ENCODE measurements at regions not wholly inside any gene's neighbourhood (a gene's known extent, or its start where the extent isn't known, plus 50 kb on each side); places are given as distances from the start of the nearest gene placed in this dataset.

- Histone ChIP-seq H3K4me1 (ENCODE audit: control insufficient read depth, low read depth, low read length) (peaks cover 13% of the 10 kb centered on the region), H3K27ac (ENCODE audit: low read length) (no peak overlapping the region), H3K9ac (ENCODE audit: low read length) (no peak overlapping the region), H3K27me3 (ENCODE audit: control insufficient read depth, insufficient read depth, low read length) (no peaks in the 10 kb centered on the region), H3K4me3 (ENCODE audit: low read length) (peak overlapping the region; percentile 3), H3K36me3 (ENCODE audit: control insufficient read depth, low read depth, low read length) (no peaks in the 10 kb centered on the region), H3K9me3 (ENCODE audit: control insufficient read depth, low read depth, low read length) (no peaks in the 10 kb centered on the region)
Measured at GRCh38 chr3:181464033-181464694, 247.6 kb upstream of the SOX2 start.

GRCh38 chr3:181461381-181461780, 250.3 kb upstream of the SOX2 start:
- H3K9ac ChIP-seq (ENCODE audit: low read length): no peak overlapping the region
- peaks cover 20% of the 10 kb centered on the region for H3K4me1 ChIP-seq (ENCODE audit: control insufficient read depth, low read depth, low read length)
- no peak overlapping the region for H3K4me3 ChIP-seq (ENCODE audit: low read length)
- no peak overlapping the region for H3K27ac ChIP-seq (ENCODE audit: low read length)
- no peaks in the 10 kb centered on the region for H3K27me3 ChIP-seq (ENCODE audit: control insufficient read depth, insufficient read depth, low read length)
- no peaks in the 10 kb centered on the region for H3K36me3 ChIP-seq (ENCODE audit: control insufficient read depth, low read depth, low read length)
- H3K9me3 ChIP-seq (ENCODE audit: control insufficient read depth, low read depth, low read length): no peaks in the 10 kb centered on the region

DNA sequence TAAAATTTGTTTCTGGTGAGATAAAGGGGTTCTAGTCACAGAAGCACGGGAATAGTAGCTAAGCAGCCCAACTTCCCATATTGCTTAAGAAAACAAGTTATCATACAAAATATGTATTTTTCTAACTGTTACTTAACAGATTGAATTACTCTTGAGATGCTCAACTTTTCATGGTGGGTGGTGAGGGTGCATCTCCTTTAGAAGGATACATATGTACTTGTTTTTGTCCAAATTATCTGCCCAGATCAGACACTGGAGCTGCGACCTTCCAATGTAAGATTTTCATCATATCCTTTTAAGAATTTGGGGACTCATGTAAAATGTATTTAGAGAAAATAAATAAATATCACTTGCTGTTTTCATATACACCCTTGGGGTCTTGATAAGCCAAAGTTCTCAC, 252.2 kb upstream of the SOX2 start:
- no peaks in the 10 kb centered on the region for H3K36me3 ChIP-seq (ENCODE audit: control insufficient read depth, low read depth, low read length)
- H3K9me3 ChIP-seq (ENCODE audit: control insufficient read depth, low read depth, low read length): no peaks in the 10 kb centered on the region
- peaks cover 28% of the 10 kb centered on the region for H3K4me1 ChIP-seq (ENCODE audit: control insufficient read depth, low read depth, low read length)
- no peak overlapping the region for H3K27ac ChIP-seq (ENCODE audit: low read length)
- H3K9ac ChIP-seq (ENCODE audit: low read length): no peak overlapping the region
- no peak overlapping the region for H3K4me3 ChIP-seq (ENCODE audit: low read length)
- H3K27me3 ChIP-seq (ENCODE audit: control insufficient read depth, insufficient read depth, low read length): no peaks in the 10 kb centered on the region

- no peak overlapping the region for H3K27ac ChIP-seq (ENCODE audit: low read length)
- no peak overlapping the region for H3K4me3 ChIP-seq (ENCODE audit: low read length)
- H3K27me3 ChIP-seq (ENCODE audit: control insufficient read depth, insufficient read depth, low read length): no peaks in the 10 kb centered on the region
- H3K9me3 ChIP-seq (ENCODE audit: control insufficient read depth, low read depth, low read length): no peaks in the 10 kb centered on the region
- peaks cover 22% of the 10 kb centered on the region for H3K4me1 ChIP-seq (ENCODE audit: control insufficient read depth, low read depth, low read length)
- H3K36me3 ChIP-seq (ENCODE audit: control insufficient read depth, low read depth, low read length): no peaks in the 10 kb centered on the region
- no peak overlapping the region for H3K9ac ChIP-seq (ENCODE audit: low read length)
Measured at GRCh38 chr3:181458857-181459256, 252.9 kb upstream of the SOX2 start.

DNA sequence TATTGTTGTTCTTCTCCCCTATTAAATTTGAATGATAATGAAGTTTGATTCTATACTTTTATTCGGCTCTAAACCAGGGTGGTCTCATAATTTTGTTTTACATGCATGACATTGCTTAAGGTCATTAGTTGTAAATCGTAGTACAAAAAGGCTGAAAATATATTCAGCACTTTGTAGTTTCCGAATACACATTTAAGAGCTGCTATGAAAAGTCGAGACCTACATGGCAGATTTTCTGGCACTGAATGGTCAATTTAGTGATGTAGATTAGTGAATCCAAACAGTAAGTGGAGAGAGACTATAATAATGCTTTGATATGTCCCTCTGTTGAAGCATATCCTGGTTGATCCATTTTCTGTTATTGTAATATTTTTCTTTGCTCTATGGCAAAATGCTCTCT, 254.0 kb upstream of the SOX2 start:
- no peaks in the 10 kb centered on the region for H3K36me3 ChIP-seq (ENCODE audit: control insufficient read depth, low read depth, low read length)
- no peak overlapping the region for H3K27ac ChIP-seq (ENCODE audit: low read length)
- H3K4me3 ChIP-seq (ENCODE audit: low read length): no peak overlapping the region
- H3K9ac ChIP-seq (ENCODE audit: low read length): no peak overlapping the region
- H3K27me3 ChIP-seq (ENCODE audit: control insufficient read depth, insufficient read depth, low read length): no peaks in the 10 kb centered on the region
- peaks cover 17% of the 10 kb centered on the region for H3K4me1 ChIP-seq (ENCODE audit: control insufficient read depth, low read depth, low read length)
- no peaks in the 10 kb centered on the region for H3K9me3 ChIP-seq (ENCODE audit: control insufficient read depth, low read depth, low read length)

GRCh38 chr3:181457190-181457589, 254.5 kb upstream of the SOX2 start:
- Histone ChIP-seq H3K36me3 (ENCODE audit: control insufficient read depth, low read depth, low read length) (no peaks in the 10 kb centered on the region), H3K27ac (ENCODE audit: low read length) (no peak overlapping the region), H3K9ac (ENCODE audit: low read length) (no peak overlapping the region), H3K4me1 (ENCODE audit: control insufficient read depth, low read depth, low read length) (peaks cover 17% of the 10 kb centered on the region), H3K27me3 (ENCODE audit: control insufficient read depth, insufficient read depth, low read length) (no peaks in the 10 kb centered on the region), H3K4me3 (ENCODE audit: low read length) (no peak overlapping the region), H3K9me3 (ENCODE audit: control insufficient read depth, low read depth, low read length) (no peaks in the 10 kb centered on the region)

- Histone ChIP-seq H3K27ac (ENCODE audit: low read length) (no peak overlapping the region), H3K9me3 (ENCODE audit: control insufficient read depth, low read depth, low read length) (no peaks in the 10 kb centered on the region), H3K27me3 (ENCODE audit: control insufficient read depth, insufficient read depth, low read length) (no peaks in the 10 kb centered on the region), H3K9ac (ENCODE audit: low read length) (no peak overlapping the region), H3K4me3 (ENCODE audit: low read length) (no peak overlapping the region), H3K36me3 (ENCODE audit: control insufficient read depth, low read depth, low read length) (no peaks in the 10 kb centered on the region), H3K4me1 (ENCODE audit: control insufficient read depth, low read depth, low read length) (peaks cover 17% of the 10 kb centered on the region)
Measured at GRCh38 chr3:181455276-181455675, 256.4 kb upstream of the SOX2 start.

- Histone ChIP-seq H3K4me3 (ENCODE audit: low read length) (no peak overlapping the region), H3K9me3 (ENCODE audit: control insufficient read depth, low read depth, low read length) (no peaks in the 10 kb centered on the region), H3K9ac (ENCODE audit: low read length) (no peak overlapping the region), H3K27ac (ENCODE audit: low read length) (no peak overlapping the region), H3K27me3 (ENCODE audit: control insufficient read depth, insufficient read depth, low read length) (no peaks in the 10 kb centered on the region), H3K4me1 (ENCODE audit: control insufficient read depth, low read depth, low read length) (peaks cover 17% of the 10 kb centered on the region), H3K36me3 (ENCODE audit: control insufficient read depth, low read depth, low read length) (no peaks in the 10 kb centered on the region)
Measured at GRCh38 chr3:181454451-181455027, 257.2 kb upstream of the SOX2 start.

GRCh38 chr3:181446741-181447140, 265.0 kb upstream of the SOX2 start:
- no peaks in the 10 kb centered on the region for H3K9me3 ChIP-seq (ENCODE audit: control insufficient read depth, low read depth, low read length)
- no peaks in the 10 kb centered on the region for H3K4me1 ChIP-seq (ENCODE audit: control insufficient read depth, low read depth, low read length)
- no peaks in the 10 kb centered on the region for H3K36me3 ChIP-seq (ENCODE audit: control insufficient read depth, low read depth, low read length)
- H3K9ac ChIP-seq (ENCODE audit: low read length): no peak overlapping the region
- no peak overlapping the region for H3K27ac ChIP-seq (ENCODE audit: low read length)
- H3K27me3 ChIP-seq (ENCODE audit: control insufficient read depth, insufficient read depth, low read length): no peaks in the 10 kb centered on the region
- no peak overlapping the region for H3K4me3 ChIP-seq (ENCODE audit: low read length)

- no peaks in the 10 kb centered on the region for H3K9me3 ChIP-seq (ENCODE audit: control insufficient read depth, low read depth, low read length)
- H3K9ac ChIP-seq (ENCODE audit: low read length): no peak overlapping the region
- no peaks in the 10 kb centered on the region for H3K36me3 ChIP-seq (ENCODE audit: control insufficient read depth, low read depth, low read length)
- H3K27me3 ChIP-seq (ENCODE audit: control insufficient read depth, insufficient read depth, low read length): no peaks in the 10 kb centered on the region
- H3K4me1 ChIP-seq (ENCODE audit: control insufficient read depth, low read depth, low read length): no peaks in the 10 kb centered on the region
- no peak overlapping the region for H3K27ac ChIP-seq (ENCODE audit: low read length)
- H3K4me3 ChIP-seq (ENCODE audit: low read length): no peak overlapping the region
Measured at GRCh38 chr3:181442066-181442465, 269.7 kb upstream of the SOX2 start.

GRCh38 chr3:181432992-181433391, 278.7 kb upstream of the SOX2 start:
- Histone ChIP-seq H3K27me3 (ENCODE audit: control insufficient read depth, insufficient read depth, low read length) (no peaks in the 10 kb centered on the region), H3K27ac (ENCODE audit: low read length) (no peak overlapping the region), H3K9ac (ENCODE audit: low read length) (no peak overlapping the region), H3K4me3 (ENCODE audit: low read length) (no peak overlapping the region), H3K4me1 (ENCODE audit: control insufficient read depth, low read depth, low read length) (no peaks in the 10 kb centered on the region), H3K36me3 (ENCODE audit: control insufficient read depth, low read depth, low read length) (no peaks in the 10 kb centered on the region), H3K9me3 (ENCODE audit: control insufficient read depth, low read depth, low read length) (no peaks in the 10 kb centered on the region)

DNA sequence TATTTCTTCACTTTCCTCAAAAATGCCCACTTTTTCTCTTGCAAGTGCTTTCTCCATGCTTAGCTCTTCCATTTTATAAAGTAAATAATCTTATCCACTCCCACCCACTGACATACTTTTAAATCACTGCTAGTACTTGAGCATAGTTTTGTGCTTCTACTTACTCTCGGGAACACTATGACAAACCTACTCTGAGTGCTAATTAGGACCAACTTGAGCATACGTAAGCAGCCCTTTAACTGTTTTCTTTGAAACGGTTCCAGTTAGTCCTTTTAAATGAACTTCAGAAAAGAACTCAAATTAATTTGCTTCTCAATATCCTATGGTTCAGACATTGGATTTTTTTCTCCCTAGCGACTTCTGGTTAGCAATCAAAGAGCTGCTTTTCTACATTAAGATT, 280.0 kb upstream of the SOX2 start:
- Histone ChIP-seq H3K9ac (ENCODE audit: low read length) (no peak overlapping the region), H3K4me1 (ENCODE audit: control insufficient read depth, low read depth, low read length) (no peaks in the 10 kb centered on the region), H3K27ac (ENCODE audit: low read length) (no peak overlapping the region), H3K9me3 (ENCODE audit: control insufficient read depth, low read depth, low read length) (no peaks in the 10 kb centered on the region), H3K27me3 (ENCODE audit: control insufficient read depth, insufficient read depth, low read length) (no peaks in the 10 kb centered on the region), H3K4me3 (ENCODE audit: low read length) (no peak overlapping the region), H3K36me3 (ENCODE audit: control insufficient read depth, low read depth, low read length) (no peaks in the 10 kb centered on the region)

Measured in iPS-18a (cell line).